Activated CD8-positive, alpha-beta T cell treated with anti-CD3 and anti-CD28 coated beads, Interleukin-2, amount 10 ng/mL, durations not matched to agents 7 days and 5 days (primary cell): ENCODE measurements at regions not wholly inside any gene's neighbourhood (a gene's known extent, or its start where the extent isn't known, plus 50 kb on each side); places are given as distances from the start of the nearest gene placed in this dataset.
"Not testable (repeated sequence)": the region's sequence is repeated elsewhere in the genome, so short reads cannot be mapped to it uniquely, and the experiment has no call there.

Source experiments
- ATAC-seq: fragments of 150-1000 bp; cut with Tn5 transposase; one replicate; pipeline ENCODE4 v1.10.0; 2021; ENCODE audit warnings: moderate library complexity
- CTCF ChIA-PET: fragments of 350-600 bp; sonication (Branson Sonifier 250); formaldehyde crosslinking; loops from one replicate; lab custom pipeline; 2021; ENCODE audit warnings: antibody characterized with exemption; lab: Charles Lee
- POLR2A ChIA-PET: fragments of 350-600 bp; sonication (Branson Sonifier 250); formaldehyde crosslinking; loops from one replicate; lab custom pipeline; 2021; ENCODE audit warnings: antibody characterized with exemption; lab: Charles Lee
- DNase-seq: peaks from one replicate; pipeline ENCODE4 v3.0.0-alpha.2; 2020
- H3K27ac Mint-ChIP-seq: one replicate; pipeline ENCODE4 v1.8.0; 2021; ENCODE audit warnings: mild to moderate bottlenecking, mixed read lengths
- H3K27me3 Mint-ChIP-seq: one replicate; pipeline ENCODE4 v1.8.0; 2021; ENCODE audit warnings: low read depth, mixed read lengths
- H3K36me3 Mint-ChIP-seq: one replicate; pipeline ENCODE4 v1.8.0; 2021; ENCODE audit warnings: low read depth, mixed read lengths
- H3K4me1 Mint-ChIP-seq: one replicate; pipeline ENCODE4 v1.8.0; 2021; ENCODE audit warnings: low read depth, mixed read lengths
- H3K4me3 Mint-ChIP-seq: one replicate; pipeline ENCODE4 v1.8.0; 2021; ENCODE audit warnings: mild to moderate bottlenecking, mixed read lengths
- H3K9me3 Mint-ChIP-seq: one replicate; pipeline ENCODE4 v1.8.0; 2022; ENCODE audit warnings: mixed read lengths; ENCODE audit not compliant: insufficient read depth

GRCh38 chr10:64786989-64787388 is 1265.8 kb downstream of the REEP3 start:
- no peaks in the 10 kb centered on the region for H3K27me3 Mint-ChIP-seq
- H3K4me1 Mint-ChIP-seq = no peaks in the 10 kb centered on the region
- DNase-seq (no peak), ATAC-seq (no peak)
- no peaks in the 10 kb centered on the region for H3K36me3 Mint-ChIP-seq
- H3K27ac Mint-ChIP-seq = no peak overlapping the region
- ChIA-PET CTCF (no interaction called here), POLR2A (no interaction called here)
- no peak overlapping the region for H3K4me3 Mint-ChIP-seq
- no peaks in the 10 kb centered on the region for H3K9me3 Mint-ChIP-seq

DNA sequence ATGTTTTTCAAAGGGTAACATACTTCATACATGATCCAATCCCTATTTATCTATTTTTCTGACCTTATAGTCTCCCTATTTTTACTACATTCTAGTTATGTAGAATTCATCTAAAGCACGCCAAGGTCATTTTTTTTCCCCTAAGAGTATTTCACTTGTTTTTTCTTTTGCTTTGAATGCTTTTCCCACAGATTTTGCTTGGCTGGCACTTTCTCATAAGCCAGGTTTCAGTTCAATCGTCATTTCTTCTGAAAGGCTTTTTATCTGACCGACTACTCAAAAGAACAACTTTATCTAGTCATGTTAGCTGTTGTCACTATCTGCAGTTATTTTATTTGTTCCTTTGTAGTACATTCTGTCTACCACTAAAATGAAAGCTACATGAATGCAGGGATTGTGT is 1274.6 kb downstream of the REEP3 start:
- ATAC-seq (no peak), DNase-seq (no peak)
- H3K27ac Mint-ChIP-seq = no peak overlapping the region
- H3K4me1 Mint-ChIP-seq = no peaks in the 10 kb centered on the region
- ChIA-PET CTCF (no interaction called here), POLR2A (no interaction called here)
- H3K4me3 Mint-ChIP-seq = no peak overlapping the region
- H3K9me3 Mint-ChIP-seq = peaks cover 13% of the 10 kb centered on the region
- no peaks in the 10 kb centered on the region for H3K36me3 Mint-ChIP-seq
- no peaks in the 10 kb centered on the region for H3K27me3 Mint-ChIP-seq

GRCh38 chr10:64798297-64798696 is 1277.1 kb downstream of the REEP3 start:
- ATAC-seq (no peak), DNase-seq (no peak)
- H3K27me3 Mint-ChIP-seq = no peaks in the 10 kb centered on the region
- H3K9me3 Mint-ChIP-seq = peaks cover 15% of the 10 kb centered on the region
- no peak overlapping the region for H3K4me3 Mint-ChIP-seq
- ChIA-PET POLR2A (no interaction called here), CTCF (no interaction called here)
- no peaks in the 10 kb centered on the region for H3K36me3 Mint-ChIP-seq
- H3K27ac Mint-ChIP-seq = no peak overlapping the region
- no peaks in the 10 kb centered on the region for H3K4me1 Mint-ChIP-seq

GRCh38 chr10:64808233-64808632 is 1287.0 kb downstream of the REEP3 start:
- H3K4me1 Mint-ChIP-seq, CTCF ChIA-PET, H3K9me3 Mint-ChIP-seq, H3K4me3 Mint-ChIP-seq, H3K27ac Mint-ChIP-seq, DNase-seq, H3K36me3 Mint-ChIP-seq, H3K27me3 Mint-ChIP-seq, POLR2A ChIA-PET, ATAC-seq: not testable (repeated sequence)

- ATAC-seq, H3K4me3 Mint-ChIP-seq, H3K9me3 Mint-ChIP-seq, H3K4me1 Mint-ChIP-seq, H3K27me3 Mint-ChIP-seq, DNase-seq, H3K27ac Mint-ChIP-seq, CTCF ChIA-PET, POLR2A ChIA-PET, H3K36me3 Mint-ChIP-seq: not testable (repeated sequence)
Observed at GRCh38 chr10:64810046-64810445, 1288.8 kb downstream of the REEP3 start.

- DNase-seq (no peak), ATAC-seq (no peak)
- Mint-ChIP-seq H3K36me3 (no peaks in the 10 kb centered on the region), H3K27me3 (no peaks in the 10 kb centered on the region), H3K4me3 (no peak overlapping the region), H3K9me3 (peaks cover 5% of the 10 kb centered on the region), H3K4me1 (no peaks in the 10 kb centered on the region), H3K27ac (no peak overlapping the region)
- ChIA-PET POLR2A (no interaction called here), CTCF (no interaction called here)
Observed at GRCh38 chr10:64813391-64813790, 1292.2 kb downstream of the REEP3 start.

DNA sequence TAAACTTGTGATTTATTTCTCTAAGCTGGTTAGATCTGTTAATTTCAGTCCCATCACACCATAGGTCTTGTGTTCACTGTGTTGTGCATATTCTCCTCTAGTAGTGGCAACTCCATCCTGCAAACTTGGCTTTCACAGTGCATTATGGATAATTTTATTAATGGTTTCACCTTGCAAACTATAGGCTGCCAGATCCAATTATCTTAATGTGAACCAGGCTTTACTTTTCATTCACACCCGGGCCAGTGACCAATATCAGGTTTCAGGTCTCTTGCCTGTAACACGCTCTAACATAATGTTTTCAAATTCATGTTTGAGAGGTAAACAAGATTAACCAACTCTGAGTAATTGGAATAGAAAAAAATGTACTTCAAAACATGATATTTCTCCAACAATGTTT is 1293.0 kb downstream of the REEP3 start:
- CTCF ChIA-PET = no interaction called here
- Mint-ChIP-seq H3K36me3 (no peaks in the 10 kb centered on the region), H3K27me3 (no peaks in the 10 kb centered on the region), H3K4me1 (no peaks in the 10 kb centered on the region), H3K4me3 (no peak overlapping the region), H3K27ac (no peak overlapping the region), H3K9me3 (peaks cover 5% of the 10 kb centered on the region)
- ATAC-seq (no peak), DNase-seq (no peak)
- POLR2A ChIA-PET = no interaction called here

DNA sequence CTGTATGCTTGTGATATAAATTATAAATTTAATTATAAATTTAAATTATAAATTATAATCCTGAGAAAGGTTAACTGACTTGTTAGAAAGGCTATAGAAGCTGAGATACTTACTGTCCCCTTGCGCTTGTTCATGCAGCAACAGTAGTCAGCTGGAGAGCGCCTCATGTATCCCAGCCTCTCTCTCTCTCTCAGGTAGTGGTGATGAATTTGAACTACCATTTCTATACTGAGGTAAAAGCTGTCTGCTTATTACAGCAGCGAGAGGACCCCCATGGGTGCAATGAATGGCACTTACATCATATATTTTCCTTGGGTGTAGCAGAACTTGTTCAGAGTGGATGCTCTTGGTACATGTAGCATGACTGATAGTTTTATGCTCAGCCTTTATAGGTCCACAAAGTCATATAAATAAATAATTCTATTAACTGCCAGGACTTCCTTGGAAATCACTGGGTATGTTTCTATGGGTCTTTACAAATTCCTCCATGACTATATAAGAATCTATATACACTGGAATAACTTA is 1308.7 kb downstream of the REEP3 start:
- no peak overlapping the region for H3K27ac Mint-ChIP-seq
- CTCF ChIA-PET = no interaction called here

DNA sequence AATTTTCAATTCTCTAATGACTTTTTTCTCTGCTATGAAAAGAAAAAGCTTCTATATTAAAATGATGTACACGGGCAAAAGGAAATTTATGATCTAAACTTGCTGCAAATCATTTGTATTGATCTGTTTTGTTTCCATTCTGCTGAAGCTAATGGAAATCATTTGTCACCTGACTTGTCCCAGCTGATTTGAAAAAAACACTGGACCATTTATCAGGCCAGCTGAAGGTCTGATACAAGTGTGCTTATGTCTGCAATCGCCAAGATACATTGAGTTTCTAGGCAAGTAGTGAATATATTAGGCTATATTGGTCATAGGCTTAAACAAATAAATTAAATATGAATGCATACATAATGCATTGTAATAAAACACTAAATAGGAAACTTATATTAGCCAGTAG is 1309.7 kb downstream of the REEP3 start:
- Mint-ChIP-seq H3K4me1 (no peaks in the 10 kb centered on the region), H3K27ac (no peak overlapping the region), H3K4me3 (no peak overlapping the region), H3K36me3 (no peaks in the 10 kb centered on the region), H3K9me3 (peaks cover 5% of the 10 kb centered on the region), H3K27me3 (no peaks in the 10 kb centered on the region)
- CTCF ChIA-PET = no interaction called here
- POLR2A ChIA-PET = no interaction called here
- DNase-seq (no peak), ATAC-seq (no peak)

More for the DNA sequence above, 1308.7 kb downstream of the REEP3 start:
- H3K9me3 Mint-ChIP-seq = peaks cover 5% of the 10 kb centered on the region
- no peak for ATAC-seq
- H3K27me3 Mint-ChIP-seq = no peaks in the 10 kb centered on the region
- H3K4me1 Mint-ChIP-seq = no peaks in the 10 kb centered on the region
- DNase-seq = no peak
- no peak overlapping the region for H3K4me3 Mint-ChIP-seq
- H3K36me3 Mint-ChIP-seq = no peaks in the 10 kb centered on the region
- POLR2A ChIA-PET = no interaction called here

DNA sequence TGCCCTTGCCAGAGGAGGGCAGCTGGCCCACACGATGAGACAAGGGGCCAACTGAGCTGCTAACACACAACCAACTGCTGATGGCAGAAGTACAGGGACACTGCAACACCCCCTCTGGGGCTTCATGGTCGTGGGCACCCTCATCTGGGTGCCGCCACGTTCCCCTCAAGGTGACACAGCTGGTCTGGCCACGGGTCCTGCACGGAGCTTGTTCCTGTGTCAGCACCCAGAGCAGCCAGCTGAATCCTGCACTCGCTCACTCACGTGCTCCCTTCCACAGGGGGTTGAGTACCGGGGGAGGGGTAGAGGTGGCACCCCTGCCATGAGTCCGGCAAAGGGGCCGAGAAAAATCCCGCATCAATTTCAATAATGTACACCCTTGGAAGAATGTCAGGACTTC is 1319.1 kb downstream of the REEP3 start:
- POLR2A ChIA-PET = interaction anchor here (0.6 kb wide), 1 partner anchor 517 kb away, joined by 3 read pairs; no protein-coding TSS in a partner anchor
- no peak for ATAC-seq
- no peak overlapping the region for H3K4me3 Mint-ChIP-seq

DNA sequence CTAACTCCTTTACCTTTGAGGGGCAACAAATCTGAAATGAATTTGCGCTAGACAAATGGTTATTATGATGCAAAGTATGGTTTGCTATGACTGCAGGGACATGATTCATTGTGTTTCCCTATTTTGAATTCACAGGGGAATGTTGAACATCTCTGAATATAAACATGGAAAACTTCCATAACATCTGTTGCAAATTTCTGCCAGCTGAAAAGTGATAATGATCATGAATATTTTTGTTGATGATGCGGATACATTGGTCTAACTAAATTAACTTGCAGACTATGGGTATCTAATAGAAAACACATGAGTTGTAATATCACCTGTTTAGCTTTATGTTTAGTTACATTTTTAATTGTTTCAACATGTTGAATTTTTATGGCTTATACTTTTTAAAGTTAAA is 1325.5 kb downstream of the REEP3 start:
- H3K27me3 Mint-ChIP-seq = no peaks in the 10 kb centered on the region

More for the DNA sequence above, 1319.1 kb downstream of the REEP3 start:
- CTCF ChIA-PET = no interaction called here
- no peak for DNase-seq
- no peaks in the 10 kb centered on the region for H3K36me3 Mint-ChIP-seq
- peaks cover 4% of the 10 kb centered on the region for H3K9me3 Mint-ChIP-seq
- H3K27me3 Mint-ChIP-seq = no peaks in the 10 kb centered on the region
- no peak overlapping the region for H3K27ac Mint-ChIP-seq
- no peaks in the 10 kb centered on the region for H3K4me1 Mint-ChIP-seq

DNA sequence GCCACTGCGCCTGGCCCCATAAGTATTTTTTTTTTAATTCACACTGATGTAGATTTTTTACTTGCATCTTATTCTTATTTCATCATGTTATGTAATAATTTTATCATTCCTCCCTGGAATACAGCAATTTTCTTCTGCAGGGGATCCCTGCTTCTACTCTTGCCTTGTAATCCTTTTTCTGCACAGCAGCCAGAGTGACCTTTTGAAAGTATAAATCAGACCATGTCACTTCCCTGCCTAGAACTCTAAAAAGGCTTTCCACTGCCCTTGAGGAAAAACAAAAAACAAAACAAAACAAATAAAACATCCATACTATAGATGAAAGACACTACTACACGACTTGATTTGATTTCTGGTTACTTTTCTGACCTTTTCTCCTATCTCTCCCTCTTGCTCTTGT is 1334.7 kb downstream of the REEP3 start:
- Mint-ChIP-seq H3K4me3 (no peak overlapping the region), H3K27ac (no peak overlapping the region), H3K36me3 (no peaks in the 10 kb centered on the region), H3K9me3 (no peaks in the 10 kb centered on the region), H3K27me3 (no peaks in the 10 kb centered on the region), H3K4me1 (no peaks in the 10 kb centered on the region)
- DNase-seq (no peak), ATAC-seq (no peak)
- POLR2A ChIA-PET = no interaction called here
- CTCF ChIA-PET = no interaction called here

More for the DNA sequence above, 1325.5 kb downstream of the REEP3 start:
- Mint-ChIP-seq H3K9me3 (no peaks in the 10 kb centered on the region), H3K27ac (no peak overlapping the region), H3K4me3 (no peak overlapping the region), H3K36me3 (no peaks in the 10 kb centered on the region), H3K4me1 (no peaks in the 10 kb centered on the region)
- DNase-seq (no peak), ATAC-seq (no peak)
- ChIA-PET CTCF (no interaction called here), POLR2A (no interaction called here)

GRCh38 chr10:64859911-64860310 is 1338.7 kb downstream of the REEP3 start:
- Mint-ChIP-seq H3K27ac (no peak overlapping the region), H3K36me3 (no peaks in the 10 kb centered on the region), H3K9me3 (no peaks in the 10 kb centered on the region), H3K4me1 (no peaks in the 10 kb centered on the region), H3K27me3 (no peaks in the 10 kb centered on the region), H3K4me3 (no peak overlapping the region)
- ATAC-seq (no peak), DNase-seq (no peak)
- POLR2A ChIA-PET = no interaction called here
- CTCF ChIA-PET = no interaction called here
